ENCODE measurements at regions not wholly inside any gene's neighbourhood (a gene's known extent, or its start where the extent isn't known, plus 50 kb on each side); places are given as distances from the start of the nearest gene placed in this dataset.

GRCh38 chr13:73465617-73465971 lies 406.8 kb downstream of the KLF5 start:
- ChIA-PET POLR2A (no interaction called here), CTCF (no interaction called here)
- Histone ChIP-seq H3K27ac (ENCODE audit: low read length) (no peak overlapping the region), H3K36me3 (ENCODE audit: control insufficient read depth, insufficient read depth, low read length) (no peaks in the 10 kb centered on the region), H3K27me3 (ENCODE audit: control insufficient read depth, insufficient read depth, low read length) (no peaks in the 10 kb centered on the region), H3K4me1 (ENCODE audit: control insufficient read depth, insufficient read depth, low read length) (no peaks in the 10 kb centered on the region), H3K4me3 (ENCODE audit: low read depth in 2 of 2, low read length in 2 of 2) (no peak overlapping the region), H3K9me3 (ENCODE audit: control insufficient read depth, insufficient read depth, low read depth, low read length) (no peaks in the 10 kb centered on the region)
- DNase-seq (ENCODE audit: low read depth, low spot score), result no peak
- in situ Hi-C loops (cut with HindIII; ENCODE audit: low pct_unique_long_range_greater_than_20kb, low sequenced_read_pairs) (no loop called here), intact Hi-C loops (cut with micrococcal nuclease; ENCODE audit: unreplicated experiment) (no loop called here)
- no peak for ATAC-seq
- no TSS peak for BruUV-seq (replicated peaks)
- TF ChIP-seq TCF7L2 (IDR thresholded peaks at IDR 0.05; ENCODE audit: low read depth, low read length) (no peak), CTCF (IDR thresholded peaks at IDR 0.05) (no peak), REST (IDR thresholded peaks at IDR 0.05; ENCODE audit: insufficient read depth in 1 of 2, low read depth in 2 of 2, low read length in 1 of 2) (no peak), SIN3A (IDR thresholded peaks at IDR 0.05; ENCODE audit: borderline replicate concordance, insufficient read depth, low read depth, low read length) (no peak), POLR2AphosphoS5 (IDR thresholded peaks at IDR 0.05; ENCODE audit: low read depth, low read length) (no peak)

- no peak for DNase-seq (ENCODE audit: low read depth, low spot score)
- CTCF ChIA-PET, result no interaction called here
Measured at GRCh38 chr13:73464758-73465616, 406.2 kb downstream of the KLF5 start.

More at GRCh38 chr13:73464758-73465616, 406.2 kb downstream of the KLF5 start:
- BruUV-seq (replicated peaks), result no TSS peak
- ATAC-seq, result no peak
- no peaks in the 10 kb centered on the region for H3K27me3 ChIP-seq (ENCODE audit: control insufficient read depth, insufficient read depth, low read length)
- no peaks in the 10 kb centered on the region for H3K9me3 ChIP-seq (ENCODE audit: control insufficient read depth, insufficient read depth, low read depth, low read length)
- intact Hi-C loops (cut with micrococcal nuclease; ENCODE audit: unreplicated experiment), result no loop called here
- no peak overlapping the region for H3K4me3 ChIP-seq (ENCODE audit: low read depth in 2 of 2, low read length in 2 of 2)
- in situ Hi-C loops (cut with HindIII; ENCODE audit: low pct_unique_long_range_greater_than_20kb, low sequenced_read_pairs), result no loop called here
- H3K27ac ChIP-seq (ENCODE audit: low read length), result no peak overlapping the region
- H3K36me3 ChIP-seq (ENCODE audit: control insufficient read depth, insufficient read depth, low read length), result no peaks in the 10 kb centered on the region
- TF ChIP-seq TCF7L2 (IDR thresholded peaks at IDR 0.05; ENCODE audit: low read depth, low read length) (no peak), POLR2AphosphoS5 (IDR thresholded peaks at IDR 0.05; ENCODE audit: low read depth, low read length) (no peak), SIN3A (IDR thresholded peaks at IDR 0.05; ENCODE audit: borderline replicate concordance, insufficient read depth, low read depth, low read length) (no peak), REST (IDR thresholded peaks at IDR 0.05; ENCODE audit: insufficient read depth in 1 of 2, low read depth in 2 of 2, low read length in 1 of 2) (no peak), CTCF (IDR thresholded peaks at IDR 0.05) (no peak)
- POLR2A ChIA-PET, result no interaction called here
- no peaks in the 10 kb centered on the region for H3K4me1 ChIP-seq (ENCODE audit: control insufficient read depth, insufficient read depth, low read length)
